Urinary bladder (tissue), 3 donors: ENCODE measurements at regions not wholly inside any gene's neighbourhood (a gene's known extent, or its start where the extent isn't known, plus 50 kb on each side); places are given as distances from the start of the nearest gene placed in this dataset.

Experiments
- DNase-seq: peaks from one replicate; pipeline ENCODE4 v3.0.0-alpha.2; 2015; ENCODE audit errors: extremely low spot score
- H3K27ac ChIP-seq: one replicate; pipeline ENCODE4 v1.5.1; 2013; ENCODE audit warnings: low read depth, mild to moderate bottlenecking, moderate library complexity
- H3K36me3 ChIP-seq: one replicate; pipeline ENCODE4 v1.6.1; 2013; ENCODE audit warnings: mild to moderate bottlenecking, moderate library complexity; ENCODE audit not compliant: insufficient read depth
- H3K4me1 ChIP-seq: one replicate; pipeline ENCODE4 v1.6.1; 2013; ENCODE audit warnings: mild to moderate bottlenecking, moderate library complexity; ENCODE audit not compliant: insufficient read depth
- H3K4me3 ChIP-seq: one replicate; pipeline ENCODE4 v1.5.1; 2013; ENCODE audit warnings: low read depth, low read length
- WGBS: extraction: QIAGEN DNeasy Blood & Tissue Kit; methylation state at CpG from one replicate; pipeline ENCODE4 v1.1.7; 2013; 5-methylcytosine and 5-hydroxymethylcytosine counted together
- donor health status: healthy with polysubstance abuse.
- donor health status: healthy.

DNA sequence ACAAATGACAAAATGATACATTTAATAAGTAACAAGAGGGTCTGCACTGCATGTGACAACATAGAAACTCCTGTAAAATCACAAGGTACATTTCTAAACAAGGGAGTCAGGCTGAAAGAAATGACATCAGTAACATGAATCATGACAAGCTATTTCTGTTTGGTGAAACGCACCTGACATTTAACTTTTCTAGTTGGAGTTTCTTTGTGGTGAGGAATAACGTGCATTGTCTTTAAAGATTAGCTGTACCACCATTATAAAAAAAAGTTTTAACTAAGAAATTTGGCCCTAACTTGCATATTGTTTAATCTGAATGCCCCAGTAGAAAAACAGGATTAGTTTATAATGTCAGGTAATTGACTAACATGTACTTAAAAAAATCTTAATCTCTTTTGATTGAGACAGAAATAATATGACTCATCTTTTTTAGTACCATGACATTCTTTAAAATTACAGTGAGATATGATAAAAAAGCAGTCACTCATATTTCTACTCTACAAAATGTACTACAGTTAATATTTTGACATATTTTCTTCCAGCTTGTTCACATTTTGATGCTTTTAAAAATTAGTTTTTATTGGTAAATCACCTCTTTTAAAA, 418.2 kb downstream of the KLF12 start:
- no peak overlapping the region for H3K27ac ChIP-seq

GRCh38 chr13:73715114-73715910, 418.9 kb downstream of the KLF12 start:
- DNase-seq, result no peak
- Histone ChIP-seq H3K4me1 (no peaks in the 10 kb centered on the region), H3K36me3 (no peaks in the 10 kb centered on the region), H3K27ac (no peak overlapping the region), H3K4me3 (no peak overlapping the region)
- 95% methylated on average over 15 of the region's 15 CpGs for WGBS

More for the DNA sequence above, 418.2 kb downstream of the KLF12 start:
- peak; percentile 7 for DNase-seq
- Histone ChIP-seq H3K4me1 (no peaks in the 10 kb centered on the region), H3K36me3 (no peaks in the 10 kb centered on the region), H3K4me3 (no peak overlapping the region)
- WGBS, result 74% methylated on average over 2 of the region's 2 CpGs

GRCh38 chr13:73714522-73714921, 419.7 kb downstream of the KLF12 start:
- over 99% methylated on average over 2 of the region's 2 CpGs for WGBS
- no peaks in the 10 kb centered on the region for H3K4me1 ChIP-seq
- no peak for DNase-seq
- no peak overlapping the region for H3K27ac ChIP-seq
- H3K4me3 ChIP-seq, result no peak overlapping the region
- H3K36me3 ChIP-seq, result no peaks in the 10 kb centered on the region

- 32% methylated on average over 1 of the region's 1 CpG for WGBS
- Histone ChIP-seq H3K36me3 (no peaks in the 10 kb centered on the region), H3K4me1 (no peaks in the 10 kb centered on the region), H3K4me3 (no peak overlapping the region), H3K27ac (no peak overlapping the region)
- DNase-seq, result peak; percentile 62
Observed at GRCh38 chr13:73708393-73708985, 425.7 kb downstream of the KLF12 start.

- 92% methylated on average over 5 of the region's 5 CpGs for WGBS
Observed at GRCh38 chr13:73704587-73704986, 429.6 kb downstream of the KLF12 start.

GRCh38 chr13:73703606-73704005, 430.6 kb downstream of the KLF12 start:
- H3K4me1 ChIP-seq, result no peaks in the 10 kb centered on the region
- no peak overlapping the region for H3K4me3 ChIP-seq
- no peak for DNase-seq
- WGBS, result 87% methylated on average over 4 of the region's 4 CpGs
- peaks cover 2% of the 10 kb centered on the region for H3K36me3 ChIP-seq
- no peak overlapping the region for H3K27ac ChIP-seq

More at GRCh38 chr13:73704587-73704986, 429.6 kb downstream of the KLF12 start:
- Histone ChIP-seq H3K27ac (no peak overlapping the region), H3K36me3 (peaks cover 2% of the 10 kb centered on the region), H3K4me1 (no peaks in the 10 kb centered on the region), H3K4me3 (no peak overlapping the region)
- no peak for DNase-seq

DNA sequence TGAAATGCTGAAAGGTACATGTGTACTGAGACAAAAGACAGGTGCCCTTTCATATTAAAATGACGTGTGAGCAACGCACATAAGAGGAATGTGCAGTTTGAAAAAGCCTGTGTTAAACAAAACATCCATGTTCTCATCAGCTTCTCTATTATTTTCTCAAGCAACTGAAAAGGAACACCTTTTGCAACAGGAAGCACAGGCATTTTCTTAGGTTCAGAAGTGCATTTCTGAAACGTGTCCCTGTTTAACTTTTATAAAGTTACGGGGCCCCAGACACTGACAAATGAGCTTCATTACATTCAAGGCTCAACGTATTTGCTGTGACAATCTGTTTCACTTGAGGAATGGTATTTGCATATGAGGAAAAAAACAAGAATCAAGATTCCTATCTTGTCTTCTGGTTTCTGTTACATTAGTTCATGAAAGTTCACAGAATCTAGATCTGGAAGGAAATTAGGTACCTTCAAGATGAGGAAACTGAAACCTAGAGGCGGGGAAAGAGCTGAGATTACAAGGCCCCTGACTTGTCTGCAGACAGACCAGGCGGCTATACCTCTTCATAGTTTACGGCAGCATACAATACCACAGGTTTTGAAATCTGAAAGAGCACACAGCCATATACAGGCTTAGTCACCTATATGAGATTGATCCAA, 431.7 kb downstream of the KLF12 start:
- Histone ChIP-seq H3K27ac (peak overlapping the region; percentile 10), H3K4me1 (no peaks in the 10 kb centered on the region)
- 69% methylated on average over 8 of the region's 8 CpGs for WGBS

GRCh38 chr13:73701160-73701559, 433.0 kb downstream of the KLF12 start:
- Histone ChIP-seq H3K4me1 (no peaks in the 10 kb centered on the region), H3K4me3 (no peak overlapping the region), H3K27ac (peak overlapping the region; percentile 16), H3K36me3 (peaks cover 2% of the 10 kb centered on the region)
- WGBS, result 96% methylated on average over 1 of the region's 1 CpG
- no peak for DNase-seq

More for the DNA sequence above, 431.7 kb downstream of the KLF12 start:
- Histone ChIP-seq H3K36me3 (peaks cover 2% of the 10 kb centered on the region), H3K4me3 (no peak overlapping the region)
- no peak for DNase-seq

- H3K36me3 ChIP-seq, result peaks cover 2% of the 10 kb centered on the region
- WGBS, result 87% methylated on average over 3 of the region's 3 CpGs
- H3K27ac ChIP-seq, result no peak overlapping the region
- H3K4me1 ChIP-seq, result no peaks in the 10 kb centered on the region
- H3K4me3 ChIP-seq, result no peak overlapping the region
- DNase-seq, result no peak
Observed at GRCh38 chr13:73698859-73699258, 435.3 kb downstream of the KLF12 start.

- no peaks in the 10 kb centered on the region for H3K4me1 ChIP-seq
- H3K27ac ChIP-seq, result no peak overlapping the region
- H3K4me3 ChIP-seq, result no peak overlapping the region
- no peak for DNase-seq
- no peaks in the 10 kb centered on the region for H3K36me3 ChIP-seq
Observed at GRCh38 chr13:73697166-73697565, 437.0 kb downstream of the KLF12 start.

DNA sequence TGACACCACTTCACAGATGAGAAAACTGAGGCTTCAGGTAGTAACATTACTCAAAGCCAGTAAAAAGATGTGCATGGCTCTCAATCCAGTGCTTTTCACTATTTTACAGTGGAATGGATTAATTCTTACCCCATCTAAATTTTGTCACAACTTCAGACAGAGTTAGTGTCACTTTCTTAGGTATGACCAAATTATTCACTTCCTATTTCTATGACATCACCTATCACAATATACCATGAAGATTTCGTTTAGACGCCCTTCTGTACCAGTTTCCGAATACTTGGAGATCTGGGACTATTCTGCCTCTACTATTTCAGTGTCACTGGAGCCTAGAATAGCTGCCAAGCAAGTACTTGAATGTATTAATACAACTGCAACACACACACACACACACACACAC, 437.5 kb downstream of the KLF12 start:
- no peaks in the 10 kb centered on the region for H3K4me1 ChIP-seq
- no peaks in the 10 kb centered on the region for H3K36me3 ChIP-seq
- H3K27ac ChIP-seq, result no peak overlapping the region
- no peak for DNase-seq
- WGBS, result 98% methylated on average over 3 of the region's 3 CpGs
- H3K4me3 ChIP-seq, result no peak overlapping the region

GRCh38 chr13:73696271-73696670, 437.9 kb downstream of the KLF12 start:
- Histone ChIP-seq H3K27ac (no peak overlapping the region), H3K36me3 (no peaks in the 10 kb centered on the region), H3K4me3 (no peak overlapping the region), H3K4me1 (no peaks in the 10 kb centered on the region)
- WGBS, result 90% methylated on average over 2 of the region's 2 CpGs
- no peak for DNase-seq

DNA sequence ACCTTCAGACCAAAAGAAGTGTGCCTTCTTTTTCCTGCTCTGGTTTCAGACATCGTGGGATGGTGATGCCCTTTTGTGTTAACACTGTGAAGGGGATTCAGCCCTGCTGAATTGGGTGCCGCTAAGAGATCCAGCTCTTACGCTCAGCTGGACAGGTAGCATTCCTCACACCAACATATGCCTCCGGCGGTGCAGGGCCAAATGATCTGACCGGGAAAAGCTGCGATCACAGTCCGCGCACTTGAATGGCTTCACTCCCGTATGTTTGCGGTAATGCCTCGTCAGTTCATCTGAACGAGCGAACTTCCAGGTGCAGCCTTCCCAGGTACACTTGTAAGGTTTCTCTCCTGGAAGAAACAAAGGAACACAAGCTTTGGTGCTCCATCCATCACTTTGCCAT, 438.9 kb downstream of the KLF12 start:
- DNase-seq, result no peak
- 97% methylated on average over 14 of the region's 14 CpGs for WGBS
- Histone ChIP-seq H3K4me3 (no peak overlapping the region), H3K27ac (no peak overlapping the region), H3K36me3 (no peaks in the 10 kb centered on the region), H3K4me1 (no peaks in the 10 kb centered on the region)

DNA sequence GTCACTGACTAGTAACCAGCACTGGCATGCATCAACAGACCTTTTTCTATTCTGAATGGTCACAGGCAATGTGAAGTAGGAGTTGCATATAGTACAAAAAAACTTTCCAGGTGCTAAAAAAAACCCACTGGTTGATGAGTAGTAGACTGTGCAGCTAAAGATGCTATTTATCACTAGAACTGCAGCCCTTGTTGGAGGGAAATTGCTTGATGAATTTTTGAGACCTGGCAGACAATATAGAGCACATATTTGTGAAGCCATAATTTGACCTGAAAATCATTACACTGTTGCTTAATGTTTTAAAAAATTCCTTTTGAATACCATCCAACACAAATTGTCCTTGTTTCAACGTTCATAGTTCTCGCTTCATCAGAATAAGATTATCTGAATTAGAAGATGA, 441.0 kb downstream of the KLF12 start:
- Histone ChIP-seq H3K36me3 (no peaks in the 10 kb centered on the region), H3K4me1 (no peaks in the 10 kb centered on the region), H3K4me3 (no peak overlapping the region), H3K27ac (no peak overlapping the region)
- 89% methylated on average over 2 of the region's 2 CpGs for WGBS
- no peak for DNase-seq
